Endothelial cell of umbilical vein (primary cell): ENCODE measurements at regions not wholly inside any gene's neighbourhood (a gene's known extent, or its start where the extent isn't known, plus 50 kb on each side); places are given as distances from the start of the nearest gene placed in this dataset.

ENCODE experiments used
- BruUV-seq: library from RNA; stranded (reverse); fragments of 400-500 nt; replicated peaks from 2 replicates; lab custom pipeline; 2021; lab: Mats Ljungman, UMichigan
- CTCF ChIA-PET: fragments of 300-600, 350-600 bp; sonication (Branson Sonifier 250); formaldehyde crosslinking; loops from one replicate; lab custom pipeline; 2021; ENCODE audit warnings: antibody characterized with exemption, inconsistent platforms; lab: Charles Lee
- POLR2A ChIA-PET: fragments of 300-600, 350-600 bp; sonication (Branson Sonifier 250); formaldehyde crosslinking; loops from one replicate; lab custom pipeline; 2021; ENCODE audit warnings: antibody characterized with exemption, inconsistent platforms; lab: Charles Lee
- DNase-seq: peaks from one replicate; pipeline ENCODE4 v3.0.0-alpha.2; 2011; ENCODE audit warnings: low read depth, low spot score
- FAIRE-seq: peaks from 2 replicates; lab custom pipeline; 2011; peaks lifted over from hg19 to GRCh38; lab: Jason Lieb, UNC
- H2AFZ ChIP-seq: 2 replicates; pipeline ENCODE4 v1.6.0; 2012; ENCODE audit warnings: low read depth, low read length, control low read depth, inconsistent platforms
- H3K27ac ChIP-seq: 2 replicates; pipeline ENCODE4 v1.5.1; 2011; ENCODE audit warnings: low read depth, mild to moderate bottlenecking, control low read depth, low read length, moderate library complexity; ENCODE audit not compliant: insufficient read depth
- H3K27me3 ChIP-seq, 2 experiments: 2 replicates each; pipeline versions ENCODE4 v1.6.0 to v1.6.1; 2011; ENCODE audit warnings: low read length in 2 of 2, mixed read lengths in 1 of 2; ENCODE audit not compliant: control insufficient read depth in 2 of 2, insufficient read depth in 2 of 2
- H3K36me3 ChIP-seq, 2 experiments: 2 replicates in 1 of 2; 3 replicates in 1 of 2; pipeline ENCODE4 v1.5.1; 2011; ENCODE audit warnings: low read length in 2 of 2, mild to moderate bottlenecking in 1 of 2, moderate library complexity in 1 of 2; ENCODE audit not compliant: control insufficient read depth in 2 of 2, insufficient read depth in 2 of 2; ENCODE audit errors: extremely low read depth in 1 of 2
- H3K4me1 ChIP-seq: 3 replicates; pipeline ENCODE4 v1.5.1; 2011; ENCODE audit warnings: mild to moderate bottlenecking, low read length; ENCODE audit not compliant: control insufficient read depth, insufficient read depth; ENCODE audit errors: extremely low read depth
- H3K4me2 ChIP-seq: 2 replicates; pipeline ENCODE4 v1.6.1; 2011; ENCODE audit warnings: low read length, control low read depth, mixed read lengths; ENCODE audit not compliant: insufficient read depth
- H3K4me3 ChIP-seq, 3 experiments: fragments of 200-600 bp in 1 of 3; sonication (generic), shearing (Covaris generic) in 1 of 3; replicated peaks in 1 of 3; 2 replicates each; pipeline ENCODE4 v1.5.1; 2011 to 2016; ENCODE audit warnings: control low read depth in 3 of 3, low read length in 3 of 3, mild to moderate bottlenecking in 2 of 3, inconsistent platforms in 1 of 3, low read depth in 1 of 3, moderate library complexity in 1 of 3; ENCODE audit not compliant: insufficient read depth in 1 of 3
- H3K79me2 ChIP-seq: 2 replicates; pipeline ENCODE4 v1.6.0; 2012; ENCODE audit warnings: low read length, inconsistent platforms; ENCODE audit not compliant: control insufficient read depth, insufficient read depth
- H3K9ac ChIP-seq: replicated peaks from 2 replicates; pipeline ENCODE3; 2011; ENCODE audit warnings: low read length, control low read depth; ENCODE audit not compliant: insufficient read depth; ENCODE audit errors: extremely low read depth
- H3K9me1 ChIP-seq: replicated peaks from 3 replicates; pipeline ENCODE4 v1.6.0; 2011; ENCODE audit warnings: mild to moderate bottlenecking, low read length; ENCODE audit not compliant: control insufficient read depth, insufficient read depth; ENCODE audit errors: extremely low read depth
- H3K9me3 ChIP-seq: replicated peaks from 2 replicates; pipeline ENCODE4 v1.5.1; 2012; ENCODE audit warnings: low read length, inconsistent platforms; ENCODE audit not compliant: control insufficient read depth, insufficient read depth
- H4K20me1 ChIP-seq: replicated peaks from 2 replicates; pipeline ENCODE3; 2011; ENCODE audit warnings: mild to moderate bottlenecking, low read length; ENCODE audit not compliant: control insufficient read depth, insufficient read depth; ENCODE audit errors: extremely low read depth
- CTCF ChIP-seq, 2 donors: IDR thresholded peaks; 1 replicate in 1 of 2; 2 replicates in 1 of 2; pipeline ENCODE4 v1.5.1; 2011; ENCODE audit warnings: low read length in 2 of 2, mild to moderate bottlenecking in 2 of 2, moderate library complexity in 2 of 2, control low read depth in 1 of 2, inconsistent platforms in 1 of 2, low read depth in 1 of 2; ENCODE audit not compliant: insufficient read depth in 1 of 2; ENCODE audit errors: extremely low read depth in 1 of 2
- EZH2 ChIP-seq: IDR thresholded peaks from 2 replicates; pipeline ENCODE4 v1.6.1; 2012; ENCODE audit warnings: borderline replicate concordance, low read depth, mild to moderate bottlenecking, moderate library complexity, low read length, inconsistent platforms; ENCODE audit not compliant: severe bottlenecking
- FOS ChIP-seq: IDR thresholded peaks from 2 replicates; pipeline ENCODE4 v1.6.1; 2011; ENCODE audit warnings: mild to moderate bottlenecking, low read length, moderate library complexity, borderline replicate concordance; ENCODE audit not compliant: insufficient read depth
- GATA2 ChIP-seq: IDR thresholded peaks from 2 replicates; pipeline ENCODE4 v1.7.0; 2011; ENCODE audit warnings: low read depth, mild to moderate bottlenecking, moderate library complexity, mixed read lengths, low read length; ENCODE audit not compliant: insufficient read length, insufficient read depth
- JUN ChIP-seq: IDR thresholded peaks from 2 replicates; pipeline ENCODE4 v1.6.1; 2011; ENCODE audit warnings: borderline replicate concordance, low read depth; ENCODE audit not compliant: insufficient read length, insufficient read depth
- MAX ChIP-seq: IDR thresholded peaks from 2 replicates; pipeline ENCODE4 v1.6.1; 2011; ENCODE audit not compliant: insufficient read depth, insufficient read length
- MYC ChIP-seq: IDR thresholded peaks from one replicate; pipeline ENCODE4 v1.6.1; 2011; ENCODE audit warnings: mild to moderate bottlenecking, low read depth, low read length
- POLR2A ChIP-seq: IDR thresholded peaks from 2 replicates; pipeline ENCODE4 v1.6.1; 2012; ENCODE audit warnings: low read depth, mild to moderate bottlenecking, control low read depth, low read length
- POLR2AphosphoS5 ChIP-seq: IDR thresholded peaks from 2 replicates; pipeline ENCODE4 v1.6.1; 2012; ENCODE audit warnings: low read depth, mild to moderate bottlenecking, control low read depth, low read length, moderate library complexity; ENCODE audit not compliant: insufficient read depth
- dilution Hi-C: fragments of 300-500 bp; cut with MboI; formaldehyde crosslinking; loops from one replicate; pipeline ENCODE4 v1.15.0; 2019; ENCODE audit warnings: low sequenced_read_pairs; ENCODE audit not compliant: extremely low pct_ligation_motif_present
- intact Hi-C: fragments of 100-400 bp; cut with micrococcal nuclease; formaldehyde crosslinking; loops from one replicate; pipeline ENCODE4 v1.10.0; 2022

- Histone ChIP-seq H3K9me1 (no peaks in the 10 kb centered on the region), H4K20me1 (no peaks in the 10 kb centered on the region), H3K27ac (no peak overlapping the region), H3K27me3 (peaks cover 0 to under 1% of the 10 kb centered on the region in 2 experiments), H3K4me2 (no peak overlapping the region), H3K79me2 (no peaks in the 10 kb centered on the region), H3K4me1 (no peaks in the 10 kb centered on the region), H3K9me3 (no peaks in the 10 kb centered on the region), H2AFZ (no peak overlapping the region), H3K9ac (no peak overlapping the region), H3K4me3 (no peak overlapping the region), H3K36me3 (no peaks in the 10 kb centered on the region)
- no peak for FAIRE-seq
- ChIA-PET CTCF (no interaction called here), POLR2A (no interaction called here)
- intact Hi-C loops (no loop called here), dilution Hi-C loops (no loop called here)
- no TSS peak for BruUV-seq
- TF ChIP-seq FOS (no peak), EZH2 (no peak), POLR2A (no peak), MYC (no peak), GATA2 (no peak), JUN (no peak), MAX (no peak), CTCF (IDR thresholded peaks at IDR 0.05; ENCODE audit: extremely low read depth in 1 of 2, insufficient read depth in 1 of 2, low read depth in 1 of 2, low read length in 2 of 2) (no peak), POLR2AphosphoS5 (no peak)
- DNase-seq, result no peak
Observed at GRCh38 chr17:36779550-36779949, 157.7 kb upstream of the LHX1 start.
